ENCODE measurements at regions not wholly inside any gene's neighbourhood (a gene's known extent, or its start where the extent isn't known, plus 50 kb on each side); places are given as distances from the start of the nearest gene placed in this dataset.

DNA sequence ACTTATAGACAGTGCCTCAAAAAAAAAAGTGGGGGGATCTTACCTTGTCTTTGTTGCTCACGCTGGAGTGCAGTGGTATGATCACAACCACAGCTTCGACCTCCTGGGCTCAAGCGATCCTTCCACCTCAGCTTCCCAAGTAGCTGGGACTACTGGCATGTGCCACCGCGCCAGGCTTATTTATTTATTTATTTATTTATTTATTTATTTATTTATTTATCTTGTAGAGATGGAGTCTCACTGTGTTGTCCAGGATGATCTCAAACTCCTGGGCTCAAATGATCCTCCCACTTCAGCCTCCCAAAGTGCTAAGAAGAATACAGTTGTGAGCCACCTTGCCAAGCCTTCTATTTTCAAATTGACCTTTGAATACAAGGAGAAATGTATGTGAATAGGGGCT lies 553.0 kb upstream of the BTBD3 start:
- TF ChIP-seq, protein P1, sequence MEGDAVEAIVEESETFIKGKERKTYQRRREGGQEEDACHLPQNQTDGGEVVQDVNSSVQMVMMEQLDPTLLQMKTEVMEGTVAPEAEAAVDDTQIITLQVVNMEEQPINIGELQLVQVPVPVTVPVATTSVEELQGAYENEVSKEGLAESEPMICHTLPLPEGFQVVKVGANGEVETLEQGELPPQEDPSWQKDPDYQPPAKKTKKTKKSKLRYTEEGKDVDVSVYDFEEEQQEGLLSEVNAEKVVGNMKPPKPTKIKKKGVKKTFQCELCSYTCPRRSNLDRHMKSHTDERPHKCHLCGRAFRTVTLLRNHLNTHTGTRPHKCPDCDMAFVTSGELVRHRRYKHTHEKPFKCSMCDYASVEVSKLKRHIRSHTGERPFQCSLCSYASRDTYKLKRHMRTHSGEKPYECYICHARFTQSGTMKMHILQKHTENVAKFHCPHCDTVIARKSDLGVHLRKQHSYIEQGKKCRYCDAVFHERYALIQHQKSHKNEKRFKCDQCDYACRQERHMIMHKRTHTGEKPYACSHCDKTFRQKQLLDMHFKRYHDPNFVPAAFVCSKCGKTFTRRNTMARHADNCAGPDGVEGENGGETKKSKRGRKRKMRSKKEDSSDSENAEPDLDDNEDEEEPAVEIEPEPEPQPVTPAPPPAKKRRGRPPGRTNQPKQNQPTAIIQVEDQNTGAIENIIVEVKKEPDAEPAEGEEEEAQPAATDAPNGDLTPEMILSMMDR (IDR thresholded peaks at IDR 0.05; ENCODE audit: poor library complexity, severe bottlenecking): no peak
- TF ChIP-seq EP300 (conservative IDR thresholded peaks at IDR 0.05; ENCODE audit: poor library complexity, severe bottlenecking): no peak
- TF ChIP-seq, protein P2, sequence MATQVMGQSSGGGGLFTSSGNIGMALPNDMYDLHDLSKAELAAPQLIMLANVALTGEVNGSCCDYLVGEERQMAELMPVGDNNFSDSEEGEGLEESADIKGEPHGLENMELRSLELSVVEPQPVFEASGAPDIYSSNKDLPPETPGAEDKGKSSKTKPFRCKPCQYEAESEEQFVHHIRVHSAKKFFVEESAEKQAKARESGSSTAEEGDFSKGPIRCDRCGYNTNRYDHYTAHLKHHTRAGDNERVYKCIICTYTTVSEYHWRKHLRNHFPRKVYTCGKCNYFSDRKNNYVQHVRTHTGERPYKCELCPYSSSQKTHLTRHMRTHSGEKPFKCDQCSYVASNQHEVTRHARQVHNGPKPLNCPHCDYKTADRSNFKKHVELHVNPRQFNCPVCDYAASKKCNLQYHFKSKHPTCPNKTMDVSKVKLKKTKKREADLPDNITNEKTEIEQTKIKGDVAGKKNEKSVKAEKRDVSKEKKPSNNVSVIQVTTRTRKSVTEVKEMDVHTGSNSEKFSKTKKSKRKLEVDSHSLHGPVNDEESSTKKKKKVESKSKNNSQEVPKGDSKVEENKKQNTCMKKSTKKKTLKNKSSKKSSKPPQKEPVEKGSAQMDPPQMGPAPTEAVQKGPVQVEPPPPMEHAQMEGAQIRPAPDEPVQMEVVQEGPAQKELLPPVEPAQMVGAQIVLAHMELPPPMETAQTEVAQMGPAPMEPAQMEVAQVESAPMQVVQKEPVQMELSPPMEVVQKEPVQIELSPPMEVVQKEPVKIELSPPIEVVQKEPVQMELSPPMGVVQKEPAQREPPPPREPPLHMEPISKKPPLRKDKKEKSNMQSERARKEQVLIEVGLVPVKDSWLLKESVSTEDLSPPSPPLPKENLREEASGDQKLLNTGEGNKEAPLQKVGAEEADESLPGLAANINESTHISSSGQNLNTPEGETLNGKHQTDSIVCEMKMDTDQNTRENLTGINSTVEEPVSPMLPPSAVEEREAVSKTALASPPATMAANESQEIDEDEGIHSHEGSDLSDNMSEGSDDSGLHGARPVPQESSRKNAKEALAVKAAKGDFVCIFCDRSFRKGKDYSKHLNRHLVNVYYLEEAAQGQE (IDR thresholded peaks at IDR 0.05; ENCODE audit: borderline replicate concordance): no peak
- no peak for TF ChIP-seq RAD21 (conservative IDR thresholded peaks at IDR 0.05)

All from neural cell (in vitro differentiated cells).